Forelimb muscle (tissue), 1 donor: ENCODE measurements at regions not wholly inside any gene's neighbourhood (a gene's known extent, or its start where the extent isn't known, plus 50 kb on each side); places are given as distances from the start of the nearest gene placed in this dataset.
"Not testable (repeated sequence)": the region's sequence is repeated elsewhere in the genome, so short reads cannot be mapped to it uniquely, and the experiment has no call there.

Experiments used
- DNase-seq: peaks from one replicate; pipeline ENCODE4 v3.0.0-alpha.2; 2013; ENCODE audit warnings: low read depth

GRCh38 chr9:90140131-90140818, 502.3 kb downstream of the DIRAS2 start:
- no peak for DNase-seq

GRCh38 chr9:90141723-90142122, 500.9 kb downstream of the DIRAS2 start:
- DNase-seq, result no peak

- no peak for DNase-seq
Observed at GRCh38 chr9:90142580-90142979, 500.0 kb downstream of the DIRAS2 start.

GRCh38 chr9:90147426-90147825, 495.2 kb downstream of the DIRAS2 start:
- no peak for DNase-seq

- no peak for DNase-seq
Observed at GRCh38 chr9:90156318-90156717, 486.3 kb downstream of the DIRAS2 start.

GRCh38 chr9:90162326-90162725, 480.3 kb downstream of the DIRAS2 start:
- no peak for DNase-seq

- no peak for DNase-seq
Observed at GRCh38 chr9:90162819-90163218, 479.8 kb downstream of the DIRAS2 start.

- DNase-seq, result no peak
Observed at GRCh38 chr9:90165281-90165680, 477.3 kb downstream of the DIRAS2 start.

GRCh38 chr9:90166374-90166773, 476.2 kb downstream of the DIRAS2 start:
- DNase-seq, result not testable (repeated sequence)

GRCh38 chr9:90167914-90168313, 474.7 kb downstream of the DIRAS2 start:
- DNase-seq, result no peak

- no peak for DNase-seq
Observed at GRCh38 chr9:90169490-90169889, 473.1 kb downstream of the DIRAS2 start.

- DNase-seq, result not testable (repeated sequence)
Observed at GRCh38 chr9:90173935-90174334, 468.7 kb downstream of the DIRAS2 start.

GRCh38 chr9:90174346-90174745, 468.3 kb downstream of the DIRAS2 start:
- DNase-seq, result not testable (repeated sequence)

GRCh38 chr9:90175257-90175656, 467.4 kb downstream of the DIRAS2 start:
- DNase-seq, result no peak

GRCh38 chr9:90175865-90176264, 466.8 kb downstream of the DIRAS2 start:
- DNase-seq, result no peak

- no peak for DNase-seq
Observed at GRCh38 chr9:90176901-90177300, 465.7 kb downstream of the DIRAS2 start.

- no peak for DNase-seq
Observed at GRCh38 chr9:90180381-90180780, 462.2 kb downstream of the DIRAS2 start.

GRCh38 chr9:90188656-90189055, 454.0 kb downstream of the DIRAS2 start:
- DNase-seq, result no peak

- DNase-seq, result no peak
Observed at GRCh38 chr9:90189306-90189705, 453.3 kb downstream of the DIRAS2 start.

- not testable (repeated sequence) for DNase-seq
Observed at GRCh38 chr9:90192465-90192864, 450.2 kb downstream of the DIRAS2 start.

- DNase-seq, result no peak
Observed at GRCh38 chr9:90198956-90199355, 443.7 kb downstream of the DIRAS2 start.

- no peak for DNase-seq
Observed at GRCh38 chr9:90201766-90202165, 440.9 kb downstream of the DIRAS2 start.

GRCh38 chr9:90204128-90204831, 438.3 kb downstream of the DIRAS2 start:
- DNase-seq, result no peak
